ENCODE measurements at regions not wholly inside any gene's neighbourhood (a gene's known extent, or its start where the extent isn't known, plus 50 kb on each side); places are given as distances from the start of the nearest gene placed in this dataset.

- TF ChIP-seq POLR2AphosphoS5 (IDR thresholded peaks at IDR 0.05; ENCODE audit: borderline replicate concordance, low read depth, low read length) (no peak), EZH2 (IDR thresholded peaks at IDR 0.05) (no peak)
Observed at GRCh38 chr13:86725105-86725504, 925.9 kb upstream of the SLITRK6 start.

Measured in SK-N-MC (cell line).